Skeletal muscle tissue (tissue), 3 donors: ENCODE measurements at regions not wholly inside any gene's neighbourhood (a gene's known extent, or its start where the extent isn't known, plus 50 kb on each side); places are given as distances from the start of the nearest gene placed in this dataset.
A peak's percentile ranks its signal among the peaks of the same experiment; 100 is the strongest.
"Not testable (repeated sequence)": the region's sequence is repeated elsewhere in the genome, so short reads cannot be mapped to it uniquely, and the experiment has no call there.

Experiments used
- H3K27ac ChIP-seq: one replicate; pipeline ENCODE4 v1.7.0; 2013; ENCODE audit warnings: mild to moderate bottlenecking, low read depth, low read length, inconsistent platforms
- H3K27me3 ChIP-seq, 3 donors: one replicate each; pipeline ENCODE4 v1.7.0; 2013; ENCODE audit warnings: low read length in 3 of 3; ENCODE audit not compliant: control insufficient read depth in 3 of 3, insufficient read depth in 3 of 3
- H3K36me3 ChIP-seq, 3 donors: one replicate each; pipeline ENCODE4 v1.7.0; 2013; ENCODE audit warnings: low read length in 3 of 3; ENCODE audit not compliant: control insufficient read depth in 3 of 3, insufficient read depth in 3 of 3
- H3K4me1 ChIP-seq, 3 donors: one replicate each; pipeline ENCODE4 v1.7.0; 2013; ENCODE audit warnings: low read length in 3 of 3, mild to moderate bottlenecking in 3 of 3; ENCODE audit not compliant: control insufficient read depth in 3 of 3, insufficient read depth in 3 of 3
- H3K4me3 ChIP-seq, 3 donors: one replicate each; pipeline ENCODE4 v1.7.0; 2013; ENCODE audit warnings: low read length in 3 of 3
- H3K9ac ChIP-seq, 3 donors: one replicate each; pipeline ENCODE4 v1.7.0; 2013; ENCODE audit warnings: low read length in 3 of 3, mild to moderate bottlenecking in 3 of 3, moderate library complexity in 2 of 3, low read depth in 1 of 3
- H3K9me3 ChIP-seq, 3 donors: one replicate each; pipeline ENCODE4 v1.7.0; 2013; ENCODE audit warnings: low read length in 3 of 3; ENCODE audit not compliant: control insufficient read depth in 3 of 3
- donor health status: Osteomylitis.

- Histone ChIP-seq H3K36me3 (no peaks in the 10 kb centered on the region), H3K27me3 (no peaks in the 10 kb centered on the region), H3K27ac (no peak overlapping the region), H3K4me3 (no peak overlapping the region), H3K4me1 (no peaks in the 10 kb centered on the region), H3K9ac (no peak overlapping the region), H3K9me3 (no peaks in the 10 kb centered on the region)
Measured at GRCh38 chr5:120124031-120124430, 340.1 kb upstream of the PRR16 start.

DNA sequence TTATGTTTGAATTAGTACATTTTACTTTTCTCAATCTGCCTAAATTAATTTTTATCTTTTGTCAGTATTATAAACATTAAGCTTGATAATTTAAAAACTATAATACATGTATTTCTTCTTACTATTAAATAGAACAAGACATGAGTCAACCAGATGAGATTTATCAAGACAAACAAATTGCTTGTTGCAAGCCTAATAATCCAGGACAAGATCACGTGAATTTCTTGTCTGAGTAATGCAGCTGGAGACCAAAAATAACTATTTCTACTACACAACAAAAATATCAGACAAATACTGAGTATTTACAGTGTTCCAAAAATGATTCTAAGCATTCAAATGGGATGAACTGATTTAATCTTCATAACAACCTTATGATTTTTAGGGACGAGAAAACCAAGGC is 339.1 kb upstream of the PRR16 start:
- no peaks in the 10 kb centered on the region for H3K4me1 ChIP-seq
- H3K27me3 ChIP-seq: no peaks in the 10 kb centered on the region
- no peaks in the 10 kb centered on the region for H3K36me3 ChIP-seq
- H3K9ac ChIP-seq: no peak overlapping the region
- no peak overlapping the region for H3K27ac ChIP-seq
- no peaks in the 10 kb centered on the region for H3K9me3 ChIP-seq
- no peak overlapping the region for H3K4me3 ChIP-seq

GRCh38 chr5:120132347-120132746 is 331.8 kb upstream of the PRR16 start:
- not testable (repeated sequence) for H3K4me3 ChIP-seq, H3K9me3 ChIP-seq, H3K9ac ChIP-seq, H3K36me3 ChIP-seq, H3K27me3 ChIP-seq, H3K4me1 ChIP-seq, H3K27ac ChIP-seq

DNA sequence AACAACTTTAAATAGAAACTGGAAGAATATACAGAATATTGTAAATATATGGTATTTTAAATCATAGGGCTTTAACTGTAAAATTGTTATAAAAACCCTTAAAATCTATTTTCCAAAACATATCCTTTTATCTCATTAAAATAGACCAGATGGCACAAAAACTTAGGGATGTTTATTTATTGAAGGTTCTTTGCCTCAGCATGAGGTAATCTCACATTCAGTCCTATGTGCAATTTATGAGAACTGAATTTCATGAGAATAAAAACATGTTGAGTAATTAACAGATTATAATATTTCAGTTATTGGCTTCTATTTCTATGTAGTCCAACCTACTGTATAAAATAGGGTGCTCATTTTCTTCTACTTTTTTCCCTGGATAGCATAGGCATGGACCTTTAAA is 329.2 kb upstream of the PRR16 start:
- Histone ChIP-seq H3K4me3 (no peak overlapping the region), H3K36me3 (no peaks in the 10 kb centered on the region), H3K9me3 (no peaks in the 10 kb centered on the region), H3K4me1 (no peaks in the 10 kb centered on the region), H3K27ac (no peak overlapping the region), H3K27me3 (no peaks in the 10 kb centered on the region), H3K9ac (no peak overlapping the region)

DNA sequence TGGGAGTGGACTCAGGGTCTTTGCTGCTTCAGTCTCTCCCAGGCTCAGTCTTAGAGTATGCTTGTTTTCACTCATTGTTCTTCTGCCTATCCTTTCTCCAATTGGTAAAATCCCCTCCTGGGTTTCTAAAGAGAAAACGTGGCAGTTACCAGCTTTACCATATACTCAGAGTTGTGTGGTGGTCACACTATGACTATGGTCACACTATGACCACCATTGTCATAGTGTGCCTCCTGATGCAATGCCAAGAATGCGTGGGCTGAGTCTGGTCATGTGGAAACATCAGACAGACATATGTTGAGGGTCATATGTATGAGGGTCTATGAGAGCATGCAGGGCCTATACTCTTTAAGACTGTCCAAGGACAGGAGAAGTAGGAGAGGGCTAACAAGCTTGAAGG is 326.5 kb upstream of the PRR16 start:
- Histone ChIP-seq H3K9me3 (no peaks in the 10 kb centered on the region), H3K27me3 (no peaks in the 10 kb centered on the region), H3K9ac (no peak overlapping the region), H3K4me1 (no peaks in the 10 kb centered on the region), H3K27ac (no peak overlapping the region), H3K36me3 (no peaks in the 10 kb centered on the region), H3K4me3 (no peak overlapping the region)

DNA sequence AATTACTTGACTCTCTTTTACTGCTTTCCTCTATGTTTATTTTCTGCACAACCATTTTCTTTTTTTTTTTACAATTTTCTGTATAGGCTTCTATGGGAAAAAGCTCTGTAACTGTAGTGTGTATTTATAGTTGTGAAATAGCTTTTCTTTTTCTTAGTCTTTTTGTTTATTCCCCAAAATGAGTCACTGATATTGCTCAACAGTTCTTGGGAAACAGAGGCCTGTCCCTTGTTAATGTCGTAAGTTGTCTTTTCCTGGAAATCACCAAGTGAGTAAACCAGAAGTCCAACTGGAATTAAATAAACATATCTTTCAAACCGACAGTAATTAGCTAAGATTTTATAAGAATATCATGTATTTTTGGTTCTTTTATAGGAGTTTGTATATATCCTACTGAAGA is 325.1 kb upstream of the PRR16 start:
- H3K27ac ChIP-seq: peak overlapping the region; percentile 46
- no peak overlapping the region for H3K4me3 ChIP-seq

GRCh38 chr5:120140501-120140900 is 323.6 kb upstream of the PRR16 start:
- H3K9ac ChIP-seq: no peak overlapping the region
- H3K4me1 ChIP-seq: no peaks in the 10 kb centered on the region
- no peak overlapping the region for H3K27ac ChIP-seq
- H3K27me3 ChIP-seq: no peaks in the 10 kb centered on the region
- H3K36me3 ChIP-seq: no peaks in the 10 kb centered on the region
- H3K4me3 ChIP-seq: no peak overlapping the region
- no peaks in the 10 kb centered on the region for H3K9me3 ChIP-seq

More for the DNA sequence above, 325.1 kb upstream of the PRR16 start:
- H3K27me3 ChIP-seq: no peaks in the 10 kb centered on the region
- H3K9me3 ChIP-seq: no peaks in the 10 kb centered on the region
- H3K4me1 ChIP-seq: no peaks in the 10 kb centered on the region
- H3K36me3 ChIP-seq: no peaks in the 10 kb centered on the region
- no peak overlapping the region for H3K9ac ChIP-seq

GRCh38 chr5:120141076-120141475 is 323.0 kb upstream of the PRR16 start:
- Histone ChIP-seq H3K27me3 (no peaks in the 10 kb centered on the region), H3K36me3 (no peaks in the 10 kb centered on the region), H3K9ac (no peak overlapping the region), H3K4me1 (no peaks in the 10 kb centered on the region), H3K27ac (no peak overlapping the region), H3K9me3 (no peaks in the 10 kb centered on the region), H3K4me3 (no peak overlapping the region)

DNA sequence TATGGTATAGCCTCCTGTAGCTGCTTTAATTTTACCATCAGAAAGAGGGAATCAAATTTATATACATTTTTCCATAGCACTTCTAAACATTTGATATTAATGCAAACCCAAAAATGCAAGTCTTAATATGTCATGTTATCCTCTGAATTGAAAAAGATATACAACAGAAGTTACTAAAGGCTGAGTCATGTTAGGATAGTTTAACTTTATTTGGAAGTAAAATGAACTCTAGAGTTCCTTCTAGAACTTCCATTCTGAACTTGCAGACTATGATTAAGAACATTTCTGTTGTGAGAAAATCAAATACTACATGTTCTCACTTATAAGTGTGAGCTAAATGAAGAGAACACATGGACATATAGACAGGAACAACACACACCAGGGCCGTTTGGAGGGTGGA is 317.3 kb upstream of the PRR16 start:
- H3K4me1 ChIP-seq: no peaks in the 10 kb centered on the region
- H3K9ac ChIP-seq: no peak overlapping the region

GRCh38 chr5:120147911-120148310 is 316.2 kb upstream of the PRR16 start:
- not testable (repeated sequence) for H3K9me3 ChIP-seq, H3K4me1 ChIP-seq, H3K27ac ChIP-seq, H3K4me3 ChIP-seq, H3K36me3 ChIP-seq, H3K9ac ChIP-seq, H3K27me3 ChIP-seq

More for the DNA sequence above, 317.3 kb upstream of the PRR16 start:
- H3K36me3 ChIP-seq: no peaks in the 10 kb centered on the region
- H3K4me3 ChIP-seq: no peak overlapping the region
- no peaks in the 10 kb centered on the region for H3K27me3 ChIP-seq
- H3K27ac ChIP-seq: no peak overlapping the region
- H3K9me3 ChIP-seq: no peaks in the 10 kb centered on the region

DNA sequence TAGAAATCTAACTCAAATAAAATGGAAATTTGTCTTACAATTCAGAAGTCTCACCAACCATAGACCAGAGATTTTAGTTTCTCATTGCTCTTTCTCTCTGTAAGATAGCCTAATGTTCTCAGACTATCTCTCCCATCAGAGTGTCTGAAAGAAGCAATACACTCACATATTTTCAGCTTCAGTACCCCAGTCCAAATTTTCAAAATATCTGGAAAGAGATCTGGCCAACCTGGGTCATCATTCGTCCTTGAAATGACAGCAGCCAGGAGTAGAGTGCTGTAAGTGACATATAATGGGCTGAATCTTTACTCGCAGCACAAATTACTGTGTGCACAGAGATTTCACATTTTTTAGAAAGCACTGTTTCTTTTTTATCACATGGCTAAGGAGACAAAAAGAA is 313.3 kb upstream of the PRR16 start:
- Histone ChIP-seq H3K4me1 (no peaks in the 10 kb centered on the region), H3K4me3 (no peak overlapping the region), H3K9ac (no peak overlapping the region), H3K27me3 (no peaks in the 10 kb centered on the region), H3K9me3 (no peaks in the 10 kb centered on the region), H3K36me3 (no peaks in the 10 kb centered on the region), H3K27ac (no peak overlapping the region)
